ENCODE measurements at regions not wholly inside any gene's neighbourhood (a gene's known extent, or its start where the extent isn't known, plus 50 kb on each side); places are given as distances from the start of the nearest gene placed in this dataset.

- TF ChIP-seq, protein P1, sequence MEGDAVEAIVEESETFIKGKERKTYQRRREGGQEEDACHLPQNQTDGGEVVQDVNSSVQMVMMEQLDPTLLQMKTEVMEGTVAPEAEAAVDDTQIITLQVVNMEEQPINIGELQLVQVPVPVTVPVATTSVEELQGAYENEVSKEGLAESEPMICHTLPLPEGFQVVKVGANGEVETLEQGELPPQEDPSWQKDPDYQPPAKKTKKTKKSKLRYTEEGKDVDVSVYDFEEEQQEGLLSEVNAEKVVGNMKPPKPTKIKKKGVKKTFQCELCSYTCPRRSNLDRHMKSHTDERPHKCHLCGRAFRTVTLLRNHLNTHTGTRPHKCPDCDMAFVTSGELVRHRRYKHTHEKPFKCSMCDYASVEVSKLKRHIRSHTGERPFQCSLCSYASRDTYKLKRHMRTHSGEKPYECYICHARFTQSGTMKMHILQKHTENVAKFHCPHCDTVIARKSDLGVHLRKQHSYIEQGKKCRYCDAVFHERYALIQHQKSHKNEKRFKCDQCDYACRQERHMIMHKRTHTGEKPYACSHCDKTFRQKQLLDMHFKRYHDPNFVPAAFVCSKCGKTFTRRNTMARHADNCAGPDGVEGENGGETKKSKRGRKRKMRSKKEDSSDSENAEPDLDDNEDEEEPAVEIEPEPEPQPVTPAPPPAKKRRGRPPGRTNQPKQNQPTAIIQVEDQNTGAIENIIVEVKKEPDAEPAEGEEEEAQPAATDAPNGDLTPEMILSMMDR (IDR thresholded peaks at IDR 0.05) = no peak
- TF ChIP-seq POLR2A (IDR thresholded peaks at IDR 0.05) = no peak
Measured at GRCh38 chr10:113420057-113420732, 132.7 kb upstream of the HABP2 start.

Data from body of pancreas (tissue), 4 donors.